ENCODE measurements at regions not wholly inside any gene's neighbourhood (a gene's known extent, or its start where the extent isn't known, plus 50 kb on each side); places are given as distances from the start of the nearest gene placed in this dataset.

DNA sequence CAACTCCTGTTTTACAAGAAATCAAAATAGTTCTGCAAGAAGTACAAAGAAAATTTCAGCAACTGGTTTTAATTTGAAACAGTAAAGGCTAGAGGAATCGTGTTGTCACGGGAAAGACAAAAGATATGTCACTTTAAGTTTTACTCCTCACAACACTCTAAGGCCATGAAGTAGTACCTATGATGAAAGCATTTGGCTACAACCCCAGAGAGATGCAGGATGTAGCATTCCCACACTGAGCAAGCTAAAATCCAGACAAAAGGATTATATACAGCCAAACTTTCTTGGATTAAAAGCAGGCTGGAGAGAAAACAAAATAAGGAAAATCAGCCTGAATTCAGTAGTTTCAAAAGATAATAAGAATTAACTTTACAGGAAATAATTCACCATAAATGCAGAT is 245.5 kb upstream of the STEAP1 start:
- TF ChIP-seq POLR2A (IDR thresholded peaks at IDR 0.05) = no peak
- TF ChIP-seq, protein P1, sequence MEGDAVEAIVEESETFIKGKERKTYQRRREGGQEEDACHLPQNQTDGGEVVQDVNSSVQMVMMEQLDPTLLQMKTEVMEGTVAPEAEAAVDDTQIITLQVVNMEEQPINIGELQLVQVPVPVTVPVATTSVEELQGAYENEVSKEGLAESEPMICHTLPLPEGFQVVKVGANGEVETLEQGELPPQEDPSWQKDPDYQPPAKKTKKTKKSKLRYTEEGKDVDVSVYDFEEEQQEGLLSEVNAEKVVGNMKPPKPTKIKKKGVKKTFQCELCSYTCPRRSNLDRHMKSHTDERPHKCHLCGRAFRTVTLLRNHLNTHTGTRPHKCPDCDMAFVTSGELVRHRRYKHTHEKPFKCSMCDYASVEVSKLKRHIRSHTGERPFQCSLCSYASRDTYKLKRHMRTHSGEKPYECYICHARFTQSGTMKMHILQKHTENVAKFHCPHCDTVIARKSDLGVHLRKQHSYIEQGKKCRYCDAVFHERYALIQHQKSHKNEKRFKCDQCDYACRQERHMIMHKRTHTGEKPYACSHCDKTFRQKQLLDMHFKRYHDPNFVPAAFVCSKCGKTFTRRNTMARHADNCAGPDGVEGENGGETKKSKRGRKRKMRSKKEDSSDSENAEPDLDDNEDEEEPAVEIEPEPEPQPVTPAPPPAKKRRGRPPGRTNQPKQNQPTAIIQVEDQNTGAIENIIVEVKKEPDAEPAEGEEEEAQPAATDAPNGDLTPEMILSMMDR (IDR thresholded peaks at IDR 0.05) = no peak

Data from right lobe of liver (tissue), 4 donors.